SK-N-SH (cell line): ENCODE measurements at regions not wholly inside any gene's neighbourhood (a gene's known extent, or its start where the extent isn't known, plus 50 kb on each side); places are given as distances from the start of the nearest gene placed in this dataset.

Source experiments
- CTCF ChIA-PET: fragments of 300-600, 350-600 bp; formaldehyde crosslinking; extraction: SDS; loops from one replicate; lab custom pipeline; 2021; lab: Yijun Ruan, JAX
- POLR2A ChIA-PET: fragments of 350-600 bp; sonication (Branson Sonifier 250); formaldehyde crosslinking; extraction: SDS; loops from one replicate; lab custom pipeline; 2020; ENCODE audit warnings: antibody characterized with exemption, inconsistent platforms; lab: Yijun Ruan, JAX
- DNase-seq: peaks from one replicate; pipeline ENCODE4 v3.0.0; 2012
- H2AFZ ChIP-seq: fragments of 200-600 bp; sonication (generic); 2 replicates; pipeline ENCODE4 v1.8.1; 2016; ENCODE audit warnings: antibody characterized with exemption, mild to moderate bottlenecking, low read depth
- H3F3A ChIP-seq: fragments of 200-600 bp; sonication (generic); replicated peaks from 2 replicates; pipeline ENCODE3; 2016; ENCODE audit warnings: antibody characterized with exemption, mild to moderate bottlenecking; ENCODE audit not compliant: insufficient read depth
- H3K27ac ChIP-seq, 2 experiments: fragments of 200-500 bp in 1 of 2; fragments of 200-600 bp in 1 of 2; sonication (Bioruptor generic) in 1 of 2; sonication (generic), shearing (Covaris generic) in 1 of 2; 2 replicates each; pipeline versions ENCODE4 v1.5.1 to v1.6.1; 2014 to 2016; ENCODE audit warnings: low read depth in 2 of 2, inconsistent platforms in 1 of 2, low read length in 1 of 2, mild to moderate bottlenecking in 1 of 2, mixed read lengths in 1 of 2
- H3K27me3 ChIP-seq: fragments of 200-600 bp; sonication (generic), shearing (Covaris generic); 2 replicates; pipeline ENCODE4 v1.6.1; 2016; ENCODE audit warnings: mixed run types; ENCODE audit not compliant: insufficient read depth
- H3K36me3 ChIP-seq, 2 experiments: fragments of 200-500 bp in 1 of 2; fragments of 200-600 bp in 1 of 2; sonication (Bioruptor generic) in 1 of 2; sonication (generic) in 1 of 2; replicated peaks in 1 of 2; 2 replicates each; pipeline versions ENCODE3 to v1.5.1; 2014 to 2016; ENCODE audit warnings: low read length in 1 of 2, mild to moderate bottlenecking in 1 of 2; ENCODE audit not compliant: insufficient read depth in 2 of 2, control insufficient read depth in 1 of 2
- H3K4me1 ChIP-seq, 2 experiments: fragments of 200-500 bp in 1 of 2; fragments of 200-600 bp in 1 of 2; sonication (Bioruptor generic) in 1 of 2; sonication (generic), shearing (Covaris generic) in 1 of 2; 2 replicates each; pipeline versions ENCODE4 v1.5.1 to v1.6.1; 2014 to 2016; ENCODE audit warnings: low read depth in 1 of 2, low read length in 1 of 2, mixed run types in 1 of 2; ENCODE audit not compliant: insufficient read depth in 2 of 2, control insufficient read depth in 1 of 2
- H3K4me2 ChIP-seq: fragments of 200-600 bp; sonication (generic), shearing (Covaris generic); 2 replicates; pipeline ENCODE4 v1.6.1; 2017; ENCODE audit warnings: mixed run types
- H3K4me3 ChIP-seq, 2 experiments: fragments of 200-500 bp in 1 of 2; fragments of 200-600 bp in 1 of 2; sonication (Bioruptor generic) in 1 of 2; sonication (generic), shearing (Covaris generic) in 1 of 2; 2 replicates each; pipeline versions ENCODE4 v1.5.1 to v1.8.1; 2014 to 2016; ENCODE audit warnings: low read depth in 2 of 2, inconsistent platforms in 1 of 2, low read length in 1 of 2, mild to moderate bottlenecking in 1 of 2, mixed read lengths in 1 of 2, moderate library complexity in 1 of 2
- H3K79me2 ChIP-seq: fragments of 200-600 bp; sonication (generic); 2 replicates; pipeline ENCODE4 v1.8.1; 2017; ENCODE audit warnings: mild to moderate bottlenecking; ENCODE audit not compliant: insufficient read depth
- H3K9ac ChIP-seq: fragments of 200-600 bp; sonication (generic); 2 replicates; pipeline ENCODE4 v1.6.1; 2017; ENCODE audit warnings: mixed run types
- H3K9me2 ChIP-seq: fragments of 200-600 bp; sonication (generic); 2 replicates; pipeline ENCODE4 v1.6.1; 2017; ENCODE audit warnings: mixed run types
- H3K9me3 ChIP-seq: fragments of 200-600 bp; sonication (generic); 2 replicates; pipeline ENCODE4 v1.6.1; 2017; ENCODE audit warnings: mixed run types, mild to moderate bottlenecking, moderate library complexity
- H4K20me1 ChIP-seq: fragments of 200-600 bp; sonication (generic); 2 replicates; pipeline ENCODE4 v1.6.1; 2017; ENCODE audit warnings: mild to moderate bottlenecking, mixed run types; ENCODE audit not compliant: insufficient read depth
- CTCF ChIP-seq: fragments of 200-600 bp; sonication (generic); IDR thresholded peaks from 2 replicates; pipeline ENCODE4 v1.6.1; 2017; ENCODE audit warnings: antibody characterized with exemption, mild to moderate bottlenecking, moderate library complexity
- ELF1 ChIP-seq: IDR thresholded peaks from 2 replicates; pipeline ENCODE4 v1.4.0; 2012
- EP300 ChIP-seq, 2 experiments: IDR thresholded peaks; 2 replicates each; pipeline versions ENCODE4 v1.4.0 to v1.6.1; 2012; ENCODE audit warnings: borderline replicate concordance in 1 of 2, low read depth in 1 of 2, low read length in 1 of 2
- FOXJ3 ChIP-seq: sonication (generic); formaldehyde crosslinking; IDR thresholded peaks from 2 replicates; pipeline ENCODE4 v1.5.1; 2020; ENCODE audit warnings: mild to moderate bottlenecking, missing genetic modification reagents
- FOXM1 ChIP-seq: IDR thresholded peaks from 2 replicates; pipeline ENCODE4 v1.4.0; 2012; ENCODE audit warnings: low read depth, mild to moderate bottlenecking
- GABPA ChIP-seq: IDR thresholded peaks from 2 replicates; pipeline ENCODE4 v1.4.0; 2012; ENCODE audit warnings: low read depth, mild to moderate bottlenecking
- IRF3 ChIP-seq: fragments of 150-350 bp; IDR thresholded peaks from 2 replicates; pipeline ENCODE4 v1.6.1; 2016; ENCODE audit warnings: mild to moderate bottlenecking, low read depth, low read length
- JUND ChIP-seq: IDR thresholded peaks from 2 replicates; pipeline ENCODE4 v1.4.0; 2012
- MXI1 ChIP-seq: IDR thresholded peaks from 2 replicates; pipeline ENCODE4 v1.6.1; 2012; ENCODE audit warnings: mild to moderate bottlenecking, low read depth, low read length, improper control_type of control experiment
- POLR2AphosphoS5 ChIP-seq: IDR thresholded peaks from 2 replicates; pipeline ENCODE4 v1.6.1; 2012; ENCODE audit warnings: low read depth, low read length
- RAD21 ChIP-seq: IDR thresholded peaks from 2 replicates; pipeline ENCODE4 v1.6.1; 2012; ENCODE audit warnings: mild to moderate bottlenecking, low read length
- RCOR1 ChIP-seq: fragments of 150-350 bp; IDR thresholded peaks from 2 replicates; pipeline ENCODE4 v1.6.1; 2017; ENCODE audit warnings: antibody characterized with exemption, low read length
- SMC3 ChIP-seq: IDR thresholded peaks from 2 replicates; pipeline ENCODE4 v1.6.1; 2012; ENCODE audit warnings: low read depth, low read length, improper control_type of control experiment
- TAF1 ChIP-seq: IDR thresholded peaks from 2 replicates; pipeline ENCODE4 v1.6.1; 2012; ENCODE audit warnings: low read depth, mild to moderate bottlenecking, low read length, moderate library complexity, borderline replicate concordance
- YY1 ChIP-seq: IDR thresholded peaks from 2 replicates; pipeline ENCODE4 v1.4.0; 2012; ENCODE audit warnings: low read depth, mild to moderate bottlenecking
- WGBS: methylation state at CpG from one replicate; pipeline ENCODE4 v1.1.6; 2017; ENCODE audit warnings: low lambda C conversion rate; 5-methylcytosine and 5-hydroxymethylcytosine counted together

GRCh38 chrX:76971393-76972376 is 475.5 kb upstream of the FGF16 start:
- no peaks in the 10 kb centered on the region for H3K9me3 ChIP-seq
- no peak for DNase-seq
- POLR2A ChIA-PET = no interaction called here
- no peaks in the 10 kb centered on the region for H4K20me1 ChIP-seq
- no peaks in the 10 kb centered on the region for H3K79me2 ChIP-seq
- H3K4me3 ChIP-seq = no peak overlapping the region
- H3K4me2 ChIP-seq = no peak overlapping the region
- no peak for TF ChIP-seq EP300 (IDR thresholded peaks at IDR 0.05; ENCODE audit: borderline replicate concordance in 1 of 2, low read depth in 1 of 2, low read length in 1 of 2)
- no peak for TF ChIP-seq JUND
- TF ChIP-seq RCOR1 = no peak
- TF ChIP-seq SMC3 = no peak
- no peak for TF ChIP-seq FOXM1
- no peak for TF ChIP-seq FOXJ3 (CRISPR knock-in tag)
- H3K9me2 ChIP-seq = no peaks in the 10 kb centered on the region
- no peaks in the 10 kb centered on the region for H3K4me1 ChIP-seq
- no peaks in the 10 kb centered on the region for H3F3A ChIP-seq
- CTCF ChIA-PET = no interaction called here
- no peak overlapping the region for H3K9ac ChIP-seq
- 0% methylated on average over 1 of the region's 1 CpG for WGBS
- H3K36me3 ChIP-seq = no peaks in the 10 kb centered on the region
- H3K27ac ChIP-seq = no peak overlapping the region
- no peak overlapping the region for H2AFZ ChIP-seq
- H3K27me3 ChIP-seq = no peaks in the 10 kb centered on the region

GRCh38 chrX:76977452-76977851 is 469.7 kb upstream of the FGF16 start:
- Histone ChIP-seq H3K27ac (no peak overlapping the region), H3K79me2 (no peaks in the 10 kb centered on the region), H3K9me3 (no peaks in the 10 kb centered on the region), H3K9ac (no peak overlapping the region), H3K4me2 (no peak overlapping the region), H3K4me1 (no peaks in the 10 kb centered on the region), H3K9me2 (no peaks in the 10 kb centered on the region), H3F3A (no peaks in the 10 kb centered on the region), H2AFZ (no peak overlapping the region), H4K20me1 (no peaks in the 10 kb centered on the region), H3K36me3 (no peaks in the 10 kb centered on the region), H3K27me3 (no peaks in the 10 kb centered on the region), H3K4me3 (no peak overlapping the region)
- no peak for DNase-seq
- ChIA-PET POLR2A (no interaction called here), CTCF (no interaction called here)
- 0% methylated on average over 2 of the region's 2 CpGs for WGBS
- TF ChIP-seq MXI1 (no peak), IRF3 (no peak), RAD21 (no peak), CTCF (no peak), POLR2AphosphoS5 (no peak), TAF1 (no peak), GABPA (no peak), ELF1 (no peak), YY1 (no peak)
